Panc1 (cell line): ENCODE measurements at regions not wholly inside any gene's neighbourhood (a gene's known extent, or its start where the extent isn't known, plus 50 kb on each side); places are given as distances from the start of the nearest gene placed in this dataset.

Experiments used
- POLR2AphosphoS5 ChIP-seq: IDR thresholded peaks from 2 replicates; pipeline ENCODE4 v1.6.1; 2012; ENCODE audit warnings: mild to moderate bottlenecking, low read depth, low read length, moderate library complexity
- SIN3A ChIP-seq: IDR thresholded peaks from 2 replicates; pipeline ENCODE4 v1.6.1; 2012; ENCODE audit warnings: low read depth, mild to moderate bottlenecking, low read length, moderate library complexity, borderline replicate concordance; ENCODE audit not compliant: insufficient read depth
- TF ChIP-seq, protein P1 (sequence below): fragments of 450-650 bp; IDR thresholded peaks from 2 replicates; pipeline ENCODE4 v1.5.1; 2017; ENCODE audit warnings: mild to moderate bottlenecking
- TF ChIP-seq, protein P2 (sequence below), 2 experiments: IDR thresholded peaks; 2 replicates each; pipeline ENCODE4 v1.6.1; 2011 to 2012; ENCODE audit warnings: low read depth in 2 of 2, control low read depth in 1 of 2, low read length in 1 of 2, mild to moderate bottlenecking in 1 of 2, moderate library complexity in 1 of 2; ENCODE audit not compliant: insufficient read depth in 1 of 2

GRCh38 chr10:9038146-9038714, 983.7 kb downstream of the GATA3 start:
- TF ChIP-seq, protein P1, sequence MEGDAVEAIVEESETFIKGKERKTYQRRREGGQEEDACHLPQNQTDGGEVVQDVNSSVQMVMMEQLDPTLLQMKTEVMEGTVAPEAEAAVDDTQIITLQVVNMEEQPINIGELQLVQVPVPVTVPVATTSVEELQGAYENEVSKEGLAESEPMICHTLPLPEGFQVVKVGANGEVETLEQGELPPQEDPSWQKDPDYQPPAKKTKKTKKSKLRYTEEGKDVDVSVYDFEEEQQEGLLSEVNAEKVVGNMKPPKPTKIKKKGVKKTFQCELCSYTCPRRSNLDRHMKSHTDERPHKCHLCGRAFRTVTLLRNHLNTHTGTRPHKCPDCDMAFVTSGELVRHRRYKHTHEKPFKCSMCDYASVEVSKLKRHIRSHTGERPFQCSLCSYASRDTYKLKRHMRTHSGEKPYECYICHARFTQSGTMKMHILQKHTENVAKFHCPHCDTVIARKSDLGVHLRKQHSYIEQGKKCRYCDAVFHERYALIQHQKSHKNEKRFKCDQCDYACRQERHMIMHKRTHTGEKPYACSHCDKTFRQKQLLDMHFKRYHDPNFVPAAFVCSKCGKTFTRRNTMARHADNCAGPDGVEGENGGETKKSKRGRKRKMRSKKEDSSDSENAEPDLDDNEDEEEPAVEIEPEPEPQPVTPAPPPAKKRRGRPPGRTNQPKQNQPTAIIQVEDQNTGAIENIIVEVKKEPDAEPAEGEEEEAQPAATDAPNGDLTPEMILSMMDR, result no peak
- no peak for TF ChIP-seq SIN3A
- TF ChIP-seq, protein P2, sequence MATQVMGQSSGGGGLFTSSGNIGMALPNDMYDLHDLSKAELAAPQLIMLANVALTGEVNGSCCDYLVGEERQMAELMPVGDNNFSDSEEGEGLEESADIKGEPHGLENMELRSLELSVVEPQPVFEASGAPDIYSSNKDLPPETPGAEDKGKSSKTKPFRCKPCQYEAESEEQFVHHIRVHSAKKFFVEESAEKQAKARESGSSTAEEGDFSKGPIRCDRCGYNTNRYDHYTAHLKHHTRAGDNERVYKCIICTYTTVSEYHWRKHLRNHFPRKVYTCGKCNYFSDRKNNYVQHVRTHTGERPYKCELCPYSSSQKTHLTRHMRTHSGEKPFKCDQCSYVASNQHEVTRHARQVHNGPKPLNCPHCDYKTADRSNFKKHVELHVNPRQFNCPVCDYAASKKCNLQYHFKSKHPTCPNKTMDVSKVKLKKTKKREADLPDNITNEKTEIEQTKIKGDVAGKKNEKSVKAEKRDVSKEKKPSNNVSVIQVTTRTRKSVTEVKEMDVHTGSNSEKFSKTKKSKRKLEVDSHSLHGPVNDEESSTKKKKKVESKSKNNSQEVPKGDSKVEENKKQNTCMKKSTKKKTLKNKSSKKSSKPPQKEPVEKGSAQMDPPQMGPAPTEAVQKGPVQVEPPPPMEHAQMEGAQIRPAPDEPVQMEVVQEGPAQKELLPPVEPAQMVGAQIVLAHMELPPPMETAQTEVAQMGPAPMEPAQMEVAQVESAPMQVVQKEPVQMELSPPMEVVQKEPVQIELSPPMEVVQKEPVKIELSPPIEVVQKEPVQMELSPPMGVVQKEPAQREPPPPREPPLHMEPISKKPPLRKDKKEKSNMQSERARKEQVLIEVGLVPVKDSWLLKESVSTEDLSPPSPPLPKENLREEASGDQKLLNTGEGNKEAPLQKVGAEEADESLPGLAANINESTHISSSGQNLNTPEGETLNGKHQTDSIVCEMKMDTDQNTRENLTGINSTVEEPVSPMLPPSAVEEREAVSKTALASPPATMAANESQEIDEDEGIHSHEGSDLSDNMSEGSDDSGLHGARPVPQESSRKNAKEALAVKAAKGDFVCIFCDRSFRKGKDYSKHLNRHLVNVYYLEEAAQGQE (IDR thresholded peaks at IDR 0.05; ENCODE audit: insufficient read depth in 1 of 2, low read depth in 2 of 2, low read length in 1 of 2), result no peak
- no peak for TF ChIP-seq POLR2AphosphoS5
